Nephron progenitor cell (in vitro differentiated cells): ENCODE measurements at regions not wholly inside any gene's neighbourhood (a gene's known extent, or its start where the extent isn't known, plus 50 kb on each side); places are given as distances from the start of the nearest gene placed in this dataset.
"Not testable (repeated sequence)": the region's sequence is repeated elsewhere in the genome, so short reads cannot be mapped to it uniquely, and the experiment has no call there.

Experiments
- DNase-seq: peaks from one replicate; pipeline ENCODE4 v3.0.0; 2021
- H3K27ac Mint-ChIP-seq: 2 replicates; pipeline ENCODE4 v1.8.0; 2021; ENCODE audit warnings: mild to moderate bottlenecking, moderate library complexity, mixed read lengths
- H3K27me3 Mint-ChIP-seq: 2 replicates; pipeline ENCODE4 v1.8.0; 2021; ENCODE audit warnings: mild to moderate bottlenecking, low read depth, mixed read lengths; ENCODE audit not compliant: poor library complexity
- H3K36me3 Mint-ChIP-seq: 2 replicates; pipeline ENCODE4 v1.8.0; 2021; ENCODE audit warnings: low read depth, mixed read lengths
- H3K4me1 Mint-ChIP-seq: 2 replicates; pipeline ENCODE4 v1.8.0; 2021; ENCODE audit warnings: mixed read lengths
- H3K4me3 Mint-ChIP-seq: 2 replicates; pipeline ENCODE4 v1.8.0; 2021; ENCODE audit warnings: mild to moderate bottlenecking, moderate library complexity, mixed read lengths
- H3K9me3 Mint-ChIP-seq: 2 replicates; pipeline ENCODE4 v1.8.0; 2021; ENCODE audit warnings: mild to moderate bottlenecking, moderate library complexity, mixed read lengths
- TF ChIP-seq, protein P1 (sequence below): fragments of 200-600 bp; sonication (generic); IDR thresholded peaks from 2 replicates; pipeline ENCODE4 v1.5.0; 2021; ENCODE audit warnings: antibody characterized with exemption

DNA sequence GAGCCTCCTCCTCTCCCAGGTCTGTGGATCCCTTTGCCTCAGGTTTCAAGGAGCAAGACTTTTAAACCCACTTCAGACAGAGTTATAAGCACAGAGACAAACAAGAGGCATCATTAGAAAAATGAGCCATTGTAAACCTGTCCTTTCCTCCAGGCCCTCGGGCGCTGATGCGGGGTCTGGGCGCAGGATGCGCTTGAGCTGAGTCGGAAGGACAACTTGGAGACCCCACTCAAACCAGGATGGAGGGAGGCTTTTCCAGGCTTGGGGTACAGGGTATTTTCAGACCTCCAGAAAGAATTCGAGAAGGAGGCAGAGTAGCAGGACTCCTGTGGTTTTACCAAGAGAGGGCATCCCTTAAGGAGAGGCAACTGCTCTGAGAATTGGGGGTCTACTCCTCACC lies 155.6 kb downstream of the NUFIP1 start:
- H3K9me3 Mint-ChIP-seq: peaks cover 4% of the 10 kb centered on the region
- no peak overlapping the region for H3K4me3 Mint-ChIP-seq
- H3K27ac Mint-ChIP-seq: peak overlapping the region; percentile 11
- no peaks in the 10 kb centered on the region for H3K4me1 Mint-ChIP-seq
- DNase-seq: no peak
- no peaks in the 10 kb centered on the region for H3K27me3 Mint-ChIP-seq
- TF ChIP-seq, protein P1, sequence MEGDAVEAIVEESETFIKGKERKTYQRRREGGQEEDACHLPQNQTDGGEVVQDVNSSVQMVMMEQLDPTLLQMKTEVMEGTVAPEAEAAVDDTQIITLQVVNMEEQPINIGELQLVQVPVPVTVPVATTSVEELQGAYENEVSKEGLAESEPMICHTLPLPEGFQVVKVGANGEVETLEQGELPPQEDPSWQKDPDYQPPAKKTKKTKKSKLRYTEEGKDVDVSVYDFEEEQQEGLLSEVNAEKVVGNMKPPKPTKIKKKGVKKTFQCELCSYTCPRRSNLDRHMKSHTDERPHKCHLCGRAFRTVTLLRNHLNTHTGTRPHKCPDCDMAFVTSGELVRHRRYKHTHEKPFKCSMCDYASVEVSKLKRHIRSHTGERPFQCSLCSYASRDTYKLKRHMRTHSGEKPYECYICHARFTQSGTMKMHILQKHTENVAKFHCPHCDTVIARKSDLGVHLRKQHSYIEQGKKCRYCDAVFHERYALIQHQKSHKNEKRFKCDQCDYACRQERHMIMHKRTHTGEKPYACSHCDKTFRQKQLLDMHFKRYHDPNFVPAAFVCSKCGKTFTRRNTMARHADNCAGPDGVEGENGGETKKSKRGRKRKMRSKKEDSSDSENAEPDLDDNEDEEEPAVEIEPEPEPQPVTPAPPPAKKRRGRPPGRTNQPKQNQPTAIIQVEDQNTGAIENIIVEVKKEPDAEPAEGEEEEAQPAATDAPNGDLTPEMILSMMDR: no peak
- no peaks in the 10 kb centered on the region for H3K36me3 Mint-ChIP-seq

DNA sequence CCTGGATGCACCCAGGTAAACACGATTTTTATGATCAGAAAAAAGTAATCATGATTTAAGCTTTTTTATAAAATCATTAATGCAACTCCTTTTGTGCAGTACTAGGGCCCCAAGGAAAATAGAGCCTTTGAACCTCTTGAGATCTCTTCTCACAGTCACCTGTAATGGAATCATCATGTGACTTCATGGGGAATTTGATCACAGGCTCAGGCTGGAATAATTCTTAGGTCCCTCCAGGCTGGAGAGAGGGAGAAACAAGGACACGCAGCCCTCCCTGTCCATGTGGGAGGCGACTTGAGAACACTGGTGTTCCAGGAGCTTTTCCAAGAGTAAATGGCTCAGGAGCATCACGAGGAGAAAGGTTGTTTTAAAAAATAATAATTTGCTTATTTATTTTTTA lies 156.1 kb downstream of the NUFIP1 start:
- Mint-ChIP-seq H3K27me3 (no peaks in the 10 kb centered on the region), H3K36me3 (no peaks in the 10 kb centered on the region), H3K4me1 (no peaks in the 10 kb centered on the region), H3K4me3 (no peak overlapping the region), H3K9me3 (peaks cover 4% of the 10 kb centered on the region), H3K27ac (no peak overlapping the region)
- no peak for DNase-seq
- TF ChIP-seq, protein P1: no peak

- no peak overlapping the region for H3K4me3 Mint-ChIP-seq
- H3K27me3 Mint-ChIP-seq: no peaks in the 10 kb centered on the region
- TF ChIP-seq, protein P1: no peak
- no peaks in the 10 kb centered on the region for H3K9me3 Mint-ChIP-seq
- H3K4me1 Mint-ChIP-seq: peaks cover 35% of the 10 kb centered on the region
- H3K36me3 Mint-ChIP-seq: no peaks in the 10 kb centered on the region
- peak; percentile 22 for DNase-seq
- H3K27ac Mint-ChIP-seq: peak overlapping the region; percentile 73
Measured at GRCh38 chr13:44826591-44827350, 162.5 kb downstream of the NUFIP1 start.

DNA sequence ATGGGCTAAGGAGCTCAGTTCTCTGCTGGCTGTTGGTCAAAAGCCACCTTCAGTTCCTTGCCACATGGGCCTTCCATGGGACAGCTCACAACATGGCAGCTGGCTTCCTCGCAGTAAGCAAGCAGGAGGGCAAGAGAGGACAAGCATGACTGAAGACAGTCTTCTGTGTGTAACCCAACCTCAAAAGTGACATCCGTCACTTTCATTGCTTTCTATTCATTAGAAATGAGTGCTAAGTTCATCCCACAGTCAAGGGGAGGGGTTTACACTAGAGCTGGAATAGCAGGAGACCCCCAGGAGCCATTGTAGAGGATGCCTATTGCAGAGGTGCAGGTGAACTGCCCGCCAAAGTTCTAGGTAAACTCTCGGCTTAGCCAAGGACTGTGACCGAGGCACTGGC lies 163.3 kb downstream of the NUFIP1 start:
- no peak for DNase-seq
- TF ChIP-seq, protein P1: no peak
- Mint-ChIP-seq H3K27me3 (no peaks in the 10 kb centered on the region), H3K9me3 (no peaks in the 10 kb centered on the region), H3K27ac (no peak overlapping the region), H3K4me3 (no peak overlapping the region), H3K4me1 (peaks cover 35% of the 10 kb centered on the region), H3K36me3 (no peaks in the 10 kb centered on the region)

DNA sequence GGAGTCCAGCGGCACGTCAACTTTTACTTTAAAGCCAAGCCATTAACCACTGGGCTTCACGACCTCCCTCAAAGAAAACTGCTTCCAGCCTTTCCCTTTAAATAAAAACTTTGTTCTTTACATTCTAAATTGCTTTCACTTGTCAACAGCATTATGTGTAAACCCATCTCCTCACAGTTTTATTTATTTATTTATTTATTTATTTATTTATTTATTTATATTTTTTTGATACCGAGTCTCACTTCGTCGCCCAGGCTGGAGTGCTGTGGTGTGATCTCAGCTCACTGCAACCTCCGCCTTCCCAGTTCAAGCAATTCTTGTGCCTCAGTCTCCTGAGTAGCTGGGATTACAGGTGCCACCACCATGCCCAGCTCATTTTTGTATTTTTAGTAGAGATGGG lies 165.7 kb downstream of the NUFIP1 start:
- not testable (repeated sequence) for H3K27me3 Mint-ChIP-seq, DNase-seq, H3K36me3 Mint-ChIP-seq, H3K27ac Mint-ChIP-seq, H3K4me3 Mint-ChIP-seq, H3K9me3 Mint-ChIP-seq
- H3K4me1 Mint-ChIP-seq: peaks cover 35% of the 10 kb centered on the region

DNA sequence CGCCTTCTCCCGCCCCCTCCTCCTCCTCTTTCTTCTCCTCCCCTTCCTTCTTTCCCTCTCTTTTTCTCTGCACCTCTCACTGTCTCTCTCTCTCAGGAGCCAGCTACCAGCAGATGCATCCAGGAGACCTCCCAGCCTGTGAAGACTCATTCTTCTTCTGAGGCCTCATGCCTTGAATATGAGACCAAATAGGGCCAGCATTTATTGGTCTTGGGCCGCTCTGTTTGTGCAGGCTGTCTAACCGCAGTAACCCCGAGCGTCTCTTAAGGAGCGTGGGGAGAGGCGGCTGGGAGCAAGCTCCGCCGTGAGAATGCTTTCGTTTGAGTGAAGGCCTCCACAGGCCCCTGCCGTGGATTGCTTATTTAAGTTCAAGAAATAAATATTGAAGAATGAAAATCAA lies 167.0 kb downstream of the NUFIP1 start:
- no peak for DNase-seq
- TF ChIP-seq, protein P1: no peak
- Mint-ChIP-seq H3K9me3 (no peaks in the 10 kb centered on the region), H3K27me3 (peaks cover 7% of the 10 kb centered on the region), H3K4me3 (no peak overlapping the region), H3K27ac (peak overlapping the region; percentile 47), H3K36me3 (no peaks in the 10 kb centered on the region), H3K4me1 (peaks cover 39% of the 10 kb centered on the region)
